ENCODE measurements at regions not wholly inside any gene's neighbourhood (a gene's known extent, or its start where the extent isn't known, plus 50 kb on each side); places are given as distances from the start of the nearest gene placed in this dataset.

DNA sequence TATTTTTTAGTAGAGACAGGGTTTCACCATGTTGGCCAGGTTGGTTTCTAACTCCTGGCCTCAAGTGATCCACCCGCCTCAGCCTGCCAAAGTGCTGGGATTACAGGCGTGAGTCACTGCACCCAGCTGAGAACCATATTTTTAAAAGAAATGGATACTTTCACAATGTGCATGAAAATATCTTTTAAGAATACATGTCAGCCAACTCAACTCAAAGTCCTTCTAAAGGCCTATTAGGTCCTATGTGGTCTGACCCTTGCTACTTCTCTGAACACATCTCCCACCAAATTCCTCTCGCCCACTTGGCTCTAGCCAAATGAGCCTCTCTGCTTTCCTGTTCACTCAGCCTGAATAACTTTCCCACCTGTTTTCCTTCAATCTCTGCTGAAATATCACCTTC, 119.6 kb downstream of the MTX2 start:
- Mint-ChIP-seq H3K27ac (no peak overlapping the region), H3K4me3 (no peak overlapping the region)
- DNase-seq: no peak

DNA sequence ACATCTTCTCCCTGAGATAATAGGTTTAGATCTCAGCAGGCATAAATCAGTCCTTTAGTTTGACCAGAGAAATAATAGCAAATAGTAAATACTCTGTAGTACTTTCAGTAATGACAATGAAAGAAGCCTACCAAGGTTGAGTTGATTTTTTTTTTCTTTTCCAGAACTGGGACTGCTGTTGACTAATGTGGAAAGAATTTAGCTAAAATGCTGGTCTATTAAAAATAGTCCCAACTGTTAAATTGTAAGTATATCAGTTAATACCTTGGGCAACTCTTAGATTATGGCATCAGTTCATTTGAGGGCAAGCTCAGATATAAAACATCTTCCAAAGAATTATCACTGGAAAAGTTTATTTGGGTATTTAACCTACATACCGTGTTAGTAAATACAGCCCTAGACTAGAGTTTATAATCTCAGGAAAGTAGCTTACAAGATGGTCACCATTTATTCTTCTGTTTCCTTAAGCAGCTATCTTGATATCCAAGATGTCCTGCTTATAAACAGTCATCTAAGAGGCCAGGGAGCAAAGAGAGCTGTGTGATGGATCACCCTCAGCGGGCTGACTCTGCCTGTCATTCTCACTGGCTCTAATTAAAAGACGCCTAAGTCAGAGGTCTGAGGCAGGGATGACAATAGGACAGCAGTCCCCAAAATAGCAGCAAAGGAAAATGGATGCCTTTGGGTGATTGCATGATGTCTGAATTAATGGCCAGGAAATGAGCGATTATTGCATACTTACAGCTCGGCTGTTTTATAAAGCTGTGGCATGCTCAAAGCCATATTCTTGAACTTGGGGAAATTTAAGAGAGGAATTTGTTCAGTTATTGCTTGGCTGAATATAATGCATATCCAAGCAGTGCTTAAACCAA, 121.3 kb downstream of the MTX2 start:
- Mint-ChIP-seq H3K27me3 (peaks cover 40% of the 10 kb centered on the region), H3K27ac (no peak overlapping the region), H3K36me3 (ENCODE audit: low read depth) (no peaks in the 10 kb centered on the region), H3K4me3 (no peak overlapping the region), H3K4me1 (ENCODE audit: low read depth) (no peaks in the 10 kb centered on the region), H3K9me3 (no peaks in the 10 kb centered on the region)
- DNase-seq: no peak

More for the DNA sequence above, 119.6 kb downstream of the MTX2 start:
- H3K9me3 Mint-ChIP-seq: no peaks in the 10 kb centered on the region
- no peaks in the 10 kb centered on the region for H3K4me1 Mint-ChIP-seq (ENCODE audit: low read depth)
- no peaks in the 10 kb centered on the region for H3K36me3 Mint-ChIP-seq (ENCODE audit: low read depth)
- H3K27me3 Mint-ChIP-seq: peaks cover 43% of the 10 kb centered on the region

- Mint-ChIP-seq H3K4me1 (ENCODE audit: low read depth) (no peaks in the 10 kb centered on the region), H3K36me3 (ENCODE audit: low read depth) (no peaks in the 10 kb centered on the region), H3K4me3 (no peak overlapping the region), H3K27ac (no peak overlapping the region), H3K27me3 (peaks cover 39% of the 10 kb centered on the region), H3K9me3 (no peaks in the 10 kb centered on the region)
- no peak for DNase-seq
These were observed 121.8 kb downstream of the MTX2 start for GRCh38 chr2:176391148-176391419.

DNA sequence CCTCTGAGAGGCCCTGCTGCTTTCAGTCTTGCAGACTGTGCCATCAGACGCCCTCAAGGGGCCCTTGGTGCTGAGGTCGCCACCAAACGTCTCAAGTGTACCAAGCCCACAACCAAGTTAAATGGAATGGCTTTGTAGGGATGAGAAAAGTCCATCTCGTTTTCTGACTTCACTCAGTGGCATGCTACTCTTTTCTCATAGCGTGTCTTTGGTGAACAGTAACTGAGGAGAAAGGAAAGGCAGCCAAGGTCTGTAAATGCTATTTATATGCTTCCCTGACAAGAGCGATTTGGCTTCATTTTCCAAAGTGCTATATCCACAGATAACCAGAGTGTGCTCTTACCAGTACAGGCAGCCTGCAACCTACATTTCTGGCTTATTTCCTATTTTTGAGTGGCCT, 123.0 kb downstream of the MTX2 start:
- Mint-ChIP-seq H3K9me3 (no peaks in the 10 kb centered on the region), H3K27ac (no peak overlapping the region), H3K36me3 (ENCODE audit: low read depth) (no peaks in the 10 kb centered on the region), H3K4me3 (no peak overlapping the region), H3K4me1 (ENCODE audit: low read depth) (no peaks in the 10 kb centered on the region), H3K27me3 (peaks cover 36% of the 10 kb centered on the region)
- no peak for DNase-seq

- H3K4me1 Mint-ChIP-seq (ENCODE audit: low read depth): no peaks in the 10 kb centered on the region
- no peak for DNase-seq
- no peaks in the 10 kb centered on the region for H3K9me3 Mint-ChIP-seq
- no peak overlapping the region for H3K4me3 Mint-ChIP-seq
- peaks cover 32% of the 10 kb centered on the region for H3K27me3 Mint-ChIP-seq
- H3K27ac Mint-ChIP-seq: no peak overlapping the region
- H3K36me3 Mint-ChIP-seq (ENCODE audit: low read depth): no peaks in the 10 kb centered on the region
These were observed 123.6 kb downstream of the MTX2 start for GRCh38 chr2:176392744-176393414.

- no peaks in the 10 kb centered on the region for H3K4me1 Mint-ChIP-seq (ENCODE audit: low read depth)
- no peak overlapping the region for H3K4me3 Mint-ChIP-seq
- no peak overlapping the region for H3K27ac Mint-ChIP-seq
- no peak for DNase-seq
- H3K27me3 Mint-ChIP-seq: peaks cover 32% of the 10 kb centered on the region
- H3K36me3 Mint-ChIP-seq (ENCODE audit: low read depth): no peaks in the 10 kb centered on the region
- H3K9me3 Mint-ChIP-seq: no peaks in the 10 kb centered on the region
These were observed 126.1 kb downstream of the MTX2 start for GRCh38 chr2:176395273-176395854.

GRCh38 chr2:176398243-176399073, 129.2 kb downstream of the MTX2 start:
- no peak for DNase-seq
- Mint-ChIP-seq H3K4me1 (ENCODE audit: low read depth) (no peaks in the 10 kb centered on the region), H3K27ac (no peak overlapping the region), H3K9me3 (no peaks in the 10 kb centered on the region), H3K27me3 (peaks cover 44% of the 10 kb centered on the region), H3K36me3 (ENCODE audit: low read depth) (no peaks in the 10 kb centered on the region), H3K4me3 (no peak overlapping the region)

GRCh38 chr2:176399074-176399598, 129.9 kb downstream of the MTX2 start:
- no peak for DNase-seq
- Mint-ChIP-seq H3K36me3 (ENCODE audit: low read depth) (no peaks in the 10 kb centered on the region), H3K27me3 (peaks cover 50% of the 10 kb centered on the region), H3K4me3 (no peak overlapping the region), H3K27ac (no peak overlapping the region), H3K4me1 (ENCODE audit: low read depth) (no peaks in the 10 kb centered on the region), H3K9me3 (no peaks in the 10 kb centered on the region)

DNA sequence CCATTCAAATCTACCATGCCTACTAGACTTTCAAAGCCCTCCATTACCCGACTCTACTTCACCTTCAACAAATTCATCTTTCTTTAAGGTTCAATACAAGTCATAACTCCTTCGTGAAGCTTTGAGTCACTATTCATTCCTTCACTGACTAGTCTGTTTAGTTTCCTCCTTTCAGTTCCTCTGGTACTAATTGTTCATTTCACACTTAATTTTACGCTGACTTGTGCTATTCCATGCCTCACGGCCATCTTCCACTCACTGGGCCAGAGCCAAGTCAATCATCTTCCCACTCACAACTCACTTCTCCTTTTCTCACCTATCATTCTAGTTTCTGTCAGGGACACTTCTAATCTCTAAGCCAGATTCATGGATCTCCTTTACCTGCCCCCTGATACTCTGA, 136.2 kb downstream of the MTX2 start:
- H3K27me3 Mint-ChIP-seq: peaks cover 71% of the 10 kb centered on the region
- no peak overlapping the region for H3K4me3 Mint-ChIP-seq
- H3K27ac Mint-ChIP-seq: no peak overlapping the region
- no peak for DNase-seq
- no peaks in the 10 kb centered on the region for H3K9me3 Mint-ChIP-seq
- H3K36me3 Mint-ChIP-seq (ENCODE audit: low read depth): no peaks in the 10 kb centered on the region
- H3K4me1 Mint-ChIP-seq (ENCODE audit: low read depth): no peaks in the 10 kb centered on the region

DNA sequence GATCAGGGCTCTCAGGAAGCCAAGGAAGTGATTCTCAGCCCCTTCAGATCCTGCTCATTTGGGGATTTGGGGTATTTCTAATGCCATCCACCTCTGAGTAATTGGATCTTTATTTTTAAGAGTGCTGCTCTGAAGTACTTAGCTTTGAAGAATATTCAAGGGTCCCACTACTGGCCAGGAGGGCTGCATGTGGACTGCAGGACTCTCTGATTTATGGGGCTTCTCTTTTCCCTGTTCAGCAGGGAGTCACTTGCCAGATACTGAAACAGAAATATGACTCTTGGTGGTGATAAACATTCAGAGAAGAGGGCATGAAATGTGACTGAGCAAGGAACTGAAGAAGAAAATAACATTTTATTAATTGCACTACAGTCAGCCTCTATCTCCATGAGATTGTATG, 138.5 kb downstream of the MTX2 start:
- H3K9me3 Mint-ChIP-seq: no peaks in the 10 kb centered on the region
- H3K4me3 Mint-ChIP-seq: no peak overlapping the region
- H3K27ac Mint-ChIP-seq: no peak overlapping the region
- H3K27me3 Mint-ChIP-seq: peaks cover 73% of the 10 kb centered on the region
- DNase-seq: no peak
- no peaks in the 10 kb centered on the region for H3K4me1 Mint-ChIP-seq (ENCODE audit: low read depth)
- H3K36me3 Mint-ChIP-seq (ENCODE audit: low read depth): no peaks in the 10 kb centered on the region

GRCh38 chr2:176409671-176410070, 140.4 kb downstream of the MTX2 start:
- H3K27ac Mint-ChIP-seq: no peak overlapping the region
- DNase-seq: no peak
- H3K4me1 Mint-ChIP-seq (ENCODE audit: low read depth): no peaks in the 10 kb centered on the region
- H3K36me3 Mint-ChIP-seq (ENCODE audit: low read depth): no peaks in the 10 kb centered on the region
- H3K4me3 Mint-ChIP-seq: no peak overlapping the region
- peaks cover 67% of the 10 kb centered on the region for H3K27me3 Mint-ChIP-seq
- H3K9me3 Mint-ChIP-seq: no peaks in the 10 kb centered on the region

- no peak overlapping the region for H3K4me3 Mint-ChIP-seq
- no peak for DNase-seq
- H3K27me3 Mint-ChIP-seq: peaks cover 71% of the 10 kb centered on the region
- no peak overlapping the region for H3K27ac Mint-ChIP-seq
- H3K9me3 Mint-ChIP-seq: no peaks in the 10 kb centered on the region
- no peaks in the 10 kb centered on the region for H3K4me1 Mint-ChIP-seq (ENCODE audit: low read depth)
- H3K36me3 Mint-ChIP-seq (ENCODE audit: low read depth): no peaks in the 10 kb centered on the region
These were observed 142.9 kb downstream of the MTX2 start for GRCh38 chr2:176412136-176412535.

DNA sequence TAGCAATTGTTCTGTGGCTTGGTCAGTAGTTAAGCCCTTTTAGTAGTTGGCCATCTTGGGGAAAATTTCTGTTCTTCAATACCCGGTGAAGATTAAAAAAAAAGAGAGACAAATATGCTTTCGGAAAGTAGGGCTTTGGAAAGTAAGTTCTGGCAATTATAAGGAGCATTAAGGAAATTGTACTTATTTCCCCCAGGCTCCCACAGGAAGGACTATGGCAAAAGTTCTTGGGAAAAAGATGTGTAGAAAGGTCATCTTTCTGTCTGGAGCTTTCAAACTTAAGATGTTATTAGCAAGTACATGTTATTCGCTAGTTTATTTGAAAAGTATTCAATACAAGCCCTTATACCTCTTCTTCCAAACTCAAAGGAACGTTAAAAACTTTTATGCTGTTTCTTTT, 144.5 kb downstream of the MTX2 start:
- Mint-ChIP-seq H3K4me3 (no peak overlapping the region), H3K27ac (no peak overlapping the region), H3K27me3 (peaks cover 67% of the 10 kb centered on the region), H3K4me1 (ENCODE audit: low read depth) (no peaks in the 10 kb centered on the region), H3K9me3 (no peaks in the 10 kb centered on the region), H3K36me3 (ENCODE audit: low read depth) (no peaks in the 10 kb centered on the region)
- no peak for DNase-seq

GRCh38 chr2:176414641-176415040, 145.4 kb downstream of the MTX2 start:
- Mint-ChIP-seq H3K27me3 (peaks cover 61% of the 10 kb centered on the region), H3K36me3 (ENCODE audit: low read depth) (no peaks in the 10 kb centered on the region), H3K4me3 (no peak overlapping the region), H3K27ac (no peak overlapping the region), H3K4me1 (ENCODE audit: low read depth) (no peaks in the 10 kb centered on the region), H3K9me3 (no peaks in the 10 kb centered on the region)
- no peak for DNase-seq
